ENCODE measurements at regions not wholly inside any gene's neighbourhood (a gene's known extent, or its start where the extent isn't known, plus 50 kb on each side); places are given as distances from the start of the nearest gene placed in this dataset.

GRCh38 chr9:99725852-99726251 is 95.8 kb upstream of the NR4A3 start:
- no peak for DNase-seq

GRCh38 chr9:99726758-99727157 is 94.9 kb upstream of the NR4A3 start:
- no peak for DNase-seq

GRCh38 chr9:99730062-99730461 is 91.6 kb upstream of the NR4A3 start:
- no peak for DNase-seq

GRCh38 chr9:99731950-99732349 is 89.7 kb upstream of the NR4A3 start:
- no peak for DNase-seq

GRCh38 chr9:99732715-99733114 is 89.0 kb upstream of the NR4A3 start:
- DNase-seq: no peak

GRCh38 chr9:99735041-99735440 is 86.6 kb upstream of the NR4A3 start:
- DNase-seq: no peak

- DNase-seq: no peak
These were observed 85.4 kb upstream of the NR4A3 start for GRCh38 chr9:99736291-99736690.

- DNase-seq: no peak
These were observed 84.0 kb upstream of the NR4A3 start for GRCh38 chr9:99737649-99738048.

GRCh38 chr9:99743006-99743405 is 78.7 kb upstream of the NR4A3 start:
- DNase-seq: no peak

GRCh38 chr9:99743455-99743854 is 78.2 kb upstream of the NR4A3 start:
- no peak for DNase-seq

GRCh38 chr9:99744132-99744531 is 77.6 kb upstream of the NR4A3 start:
- DNase-seq: no peak

GRCh38 chr9:99745085-99745484 is 76.6 kb upstream of the NR4A3 start:
- no peak for DNase-seq

GRCh38 chr9:99746406-99746805 is 75.3 kb upstream of the NR4A3 start:
- no peak for DNase-seq

- DNase-seq: no peak
These were observed 73.4 kb upstream of the NR4A3 start for GRCh38 chr9:99748266-99748665.

- no peak for DNase-seq
These were observed 73.0 kb upstream of the NR4A3 start for GRCh38 chr9:99748676-99749075.

- DNase-seq: no peak
These were observed 72.0 kb upstream of the NR4A3 start for GRCh38 chr9:99749641-99750040.

- no peak for DNase-seq
These were observed 71.2 kb upstream of the NR4A3 start for GRCh38 chr9:99750526-99750925.

- DNase-seq: no peak
These were observed 69.1 kb upstream of the NR4A3 start for GRCh38 chr9:99752417-99753109.

GRCh38 chr9:99753436-99753835 is 68.2 kb upstream of the NR4A3 start:
- DNase-seq: no peak

- DNase-seq: no peak
These were observed 61.3 kb upstream of the NR4A3 start for GRCh38 chr9:99760421-99760820.

- no peak for DNase-seq
These were observed 59.2 kb upstream of the NR4A3 start for GRCh38 chr9:99762470-99762869.

All from T-helper 9 cell (primary cell).